SK-N-SH treated with all-trans-retinoic acid at 6 μM for 48 hours (cell line): ENCODE measurements at regions not wholly inside any gene's neighbourhood (a gene's known extent, or its start where the extent isn't known, plus 50 kb on each side); places are given as distances from the start of the nearest gene placed in this dataset.

ENCODE experiments used
- ARNTL ChIP-seq: fragments of 450-650 bp; formaldehyde crosslinking; IDR thresholded peaks from 2 replicates; pipeline ENCODE4 v1.5.0; 2020; ENCODE audit warnings: low read depth, mild to moderate bottlenecking, moderate library complexity, borderline replicate concordance
- BACH2 ChIP-seq: fragments of 250-450 bp; sonication (Bioruptor Pico); IDR thresholded peaks from 2 replicates; pipeline ENCODE4 v1.9.0; 2021; ENCODE audit warnings: mild to moderate bottlenecking, borderline replicate concordance
- CREB5 ChIP-seq: fragments of 250-450 bp; sonication (Bioruptor Pico); IDR thresholded peaks from 2 replicates; pipeline ENCODE4 v1.5.1; 2020; ENCODE audit warnings: low read depth, mild to moderate bottlenecking, moderate library complexity
- CSRNP3 ChIP-seq: fragments of 250-450 bp; sonication (Bioruptor Pico); IDR thresholded peaks from 2 replicates; pipeline ENCODE4 v1.5.1; 2021; ENCODE audit warnings: mild to moderate bottlenecking, moderate library complexity
- OSR1 ChIP-seq: fragments of 250-450 bp; sonication (Bioruptor Pico); IDR thresholded peaks from 2 replicates; pipeline ENCODE4 v1.8.0; 2022; ENCODE audit warnings: moderate library complexity, mild to moderate bottlenecking, inconsistent platforms
- PATZ1 ChIP-seq: fragments of 250-450 bp; sonication (Bioruptor Pico); IDR thresholded peaks from 2 replicates; pipeline ENCODE4 v1.8.0; 2020; ENCODE audit warnings: mild to moderate bottlenecking, moderate library complexity, borderline replicate concordance
- TCF4 ChIP-seq: fragments of 250-450 bp; sonication (Bioruptor Pico); IDR thresholded peaks from 2 replicates; pipeline ENCODE4 v1.8.0; 2021; ENCODE audit warnings: mild to moderate bottlenecking, moderate library complexity, borderline replicate concordance
- ZFP3 ChIP-seq: fragments of 250-450 bp; sonication (Bioruptor Pico); IDR thresholded peaks from 2 replicates; pipeline ENCODE4 v1.5.0; 2020; ENCODE audit warnings: mild to moderate bottlenecking, moderate library complexity
- ZFP30 ChIP-seq: fragments of 450-650 bp; formaldehyde crosslinking; IDR thresholded peaks from 2 replicates; pipeline ENCODE4 v1.5.0; 2022; ENCODE audit warnings: mild to moderate bottlenecking, moderate library complexity
- ZNF70 ChIP-seq: fragments of 450-650 bp; formaldehyde crosslinking; IDR thresholded peaks from 2 replicates; pipeline ENCODE4 v1.5.0; 2020; ENCODE audit warnings: mild to moderate bottlenecking, moderate library complexity
- ZNF8 ChIP-seq: fragments of 450-650 bp; formaldehyde crosslinking; IDR thresholded peaks from 2 replicates; pipeline ENCODE4 v1.5.0; 2020; ENCODE audit warnings: mild to moderate bottlenecking, moderate library complexity

GRCh38 chr21:28518630-28519029 is 474.0 kb downstream of the LTN1 start:
- TF ChIP-seq ZFP30 (CRISPR knock-in tag) (no peak), ZNF8 (no peak), BACH2 (CRISPR knock-in tag) (no peak), ZFP3 (CRISPR knock-in tag) (no peak), CREB5 (CRISPR knock-in tag) (no peak), TCF4 (CRISPR knock-in tag) (no peak), PATZ1 (CRISPR knock-in tag) (no peak), OSR1 (CRISPR knock-in tag) (no peak), CSRNP3 (CRISPR knock-in tag) (no peak), ARNTL (CRISPR knock-in tag) (no peak), ZNF70 (CRISPR knock-in tag) (no peak)
